ENCODE measurements at regions not wholly inside any gene's neighbourhood (a gene's known extent, or its start where the extent isn't known, plus 50 kb on each side); places are given as distances from the start of the nearest gene placed in this dataset.
A peak's percentile ranks its signal among the peaks of the same experiment; 100 is the strongest.

- Histone ChIP-seq H3K4me3 (no peak overlapping the region), H3K4me1 (no peaks in the 10 kb centered on the region), H3K27ac (no peak overlapping the region), H4K20me1 (ENCODE audit: low read depth) (no peaks in the 10 kb centered on the region), H3K79me2 (ENCODE audit: low read depth) (no peaks in the 10 kb centered on the region), H3K9ac (no peak overlapping the region), H2AFZ (replicated peaks) (no peak overlapping the region), H3K36me3 (no peaks in the 10 kb centered on the region), H3K27me3 (no peaks in the 10 kb centered on the region), H3K4me2 (no peak overlapping the region), H3K9me3 (ENCODE audit: low read depth) (no peaks in the 10 kb centered on the region), H3F3A (ENCODE audit: low read depth) (no peaks in the 10 kb centered on the region)
- Mint-ChIP-seq H3K27me3 (ENCODE audit: insufficient read depth, low read depth) (no peaks in the 10 kb centered on the region), H3K27ac (no peak overlapping the region), H3K36me3 (no peaks in the 10 kb centered on the region), H3K9me3 (no peaks in the 10 kb centered on the region), H3K4me3 (no peak overlapping the region), H3K4me1 (no peaks in the 10 kb centered on the region)
- no peak for DNase-seq (ENCODE audit: low spot score)
- no peak for TF ChIP-seq CTCF (IDR thresholded peaks at IDR 0.05)
- TF ChIP-seq EZH2phosphoT487 (IDR thresholded peaks at IDR 0.05) = no peak
- no peak for TF ChIP-seq EZH2 (IDR thresholded peaks at IDR 0.05)
Measured at GRCh38 chr4:136017556-136017955, 1514.7 kb downstream of the PCDH18 start.

- no peak overlapping the region for H3K4me2 ChIP-seq
- H4K20me1 ChIP-seq (ENCODE audit: low read depth) = no peaks in the 10 kb centered on the region
- peaks cover 11% of the 10 kb centered on the region for H3K4me1 ChIP-seq
- H3K9me3 ChIP-seq (ENCODE audit: low read depth) = no peaks in the 10 kb centered on the region
- H3K4me3 Mint-ChIP-seq = no peak overlapping the region
- no peaks in the 10 kb centered on the region for H3K36me3 ChIP-seq
- H2AFZ ChIP-seq (replicated peaks) = peak overlapping the region; percentile 86
- peak; percentile 11 for DNase-seq (ENCODE audit: low spot score)
- no peaks in the 10 kb centered on the region for H3K79me2 ChIP-seq (ENCODE audit: low read depth)
- H3K4me1 Mint-ChIP-seq = no peaks in the 10 kb centered on the region
- TF ChIP-seq EZH2 (IDR thresholded peaks at IDR 0.05) = no peak
- no peak for TF ChIP-seq CTCF (IDR thresholded peaks at IDR 0.05)
- no peak for TF ChIP-seq EZH2phosphoT487 (IDR thresholded peaks at IDR 0.05)
- no peaks in the 10 kb centered on the region for H3K27me3 ChIP-seq
- H3K9ac ChIP-seq = no peak overlapping the region
- H3K27me3 Mint-ChIP-seq (ENCODE audit: insufficient read depth, low read depth) = no peaks in the 10 kb centered on the region
- H3K9me3 Mint-ChIP-seq = no peaks in the 10 kb centered on the region
- peak overlapping the region; percentile 33 for H3K27ac ChIP-seq
- H3K27ac Mint-ChIP-seq = no peak overlapping the region
- no peak overlapping the region for H3K4me3 ChIP-seq
- no peaks in the 10 kb centered on the region for H3K36me3 Mint-ChIP-seq
- no peaks in the 10 kb centered on the region for H3F3A ChIP-seq (ENCODE audit: low read depth)
Measured at GRCh38 chr4:136012220-136012619, 1520.1 kb downstream of the PCDH18 start.

GRCh38 chr4:136009258-136009832 lies 1522.9 kb downstream of the PCDH18 start:
- no peak for TF ChIP-seq EZH2phosphoT487 (IDR thresholded peaks at IDR 0.05)
- TF ChIP-seq CTCF (IDR thresholded peaks at IDR 0.05) = no peak
- TF ChIP-seq EZH2 (IDR thresholded peaks at IDR 0.05) = no peak
- Mint-ChIP-seq H3K36me3 (no peaks in the 10 kb centered on the region), H3K4me1 (no peaks in the 10 kb centered on the region), H3K9me3 (no peaks in the 10 kb centered on the region), H3K27ac (no peak overlapping the region), H3K4me3 (no peak overlapping the region), H3K27me3 (ENCODE audit: insufficient read depth, low read depth) (no peaks in the 10 kb centered on the region)
- no peaks in the 10 kb centered on the region for H3K27me3 ChIP-seq
- H3K4me3 ChIP-seq = no peak overlapping the region
- peaks cover 11% of the 10 kb centered on the region for H3K4me1 ChIP-seq
- H3K27ac ChIP-seq = no peak overlapping the region
- no peaks in the 10 kb centered on the region for H3F3A ChIP-seq (ENCODE audit: low read depth)
- H3K4me2 ChIP-seq = no peak overlapping the region
- no peaks in the 10 kb centered on the region for H3K9me3 ChIP-seq (ENCODE audit: low read depth)
- H4K20me1 ChIP-seq (ENCODE audit: low read depth) = no peaks in the 10 kb centered on the region
- H3K36me3 ChIP-seq = no peaks in the 10 kb centered on the region
- no peak for DNase-seq (ENCODE audit: low spot score)
- no peaks in the 10 kb centered on the region for H3K79me2 ChIP-seq (ENCODE audit: low read depth)
- H2AFZ ChIP-seq (replicated peaks) = no peak overlapping the region
- no peak overlapping the region for H3K9ac ChIP-seq
